LNCaP clone FGC (cell line): ENCODE measurements at regions not wholly inside any gene's neighbourhood (a gene's known extent, or its start where the extent isn't known, plus 50 kb on each side); places are given as distances from the start of the nearest gene placed in this dataset.

Experiments
- DNase-seq: peaks from one replicate; pipeline ENCODE4 v3.0.0-alpha.2; 2011; ENCODE audit warnings: low read depth
- H3K4me3 ChIP-seq: 2 replicates; pipeline ENCODE4 v1.5.1; 2011; ENCODE audit warnings: mild to moderate bottlenecking, low read depth, low read length, control low read depth
- CTCF ChIP-seq: IDR thresholded peaks from 2 replicates; pipeline ENCODE4 v1.5.1; 2012; ENCODE audit warnings: mild to moderate bottlenecking; ENCODE audit not compliant: control insufficient read depth, insufficient read depth; ENCODE audit errors: extremely low read depth

GRCh38 chr1:88145752-88146151, 538.3 kb upstream of the PKN2 start:
- TF ChIP-seq CTCF, result no peak
- H3K4me3 ChIP-seq, result no peak overlapping the region
- no peak for DNase-seq

GRCh38 chr1:88149686-88150085, 534.4 kb upstream of the PKN2 start:
- DNase-seq, result no peak
- no peak overlapping the region for H3K4me3 ChIP-seq
- no peak for TF ChIP-seq CTCF

- no peak for DNase-seq
- TF ChIP-seq CTCF, result no peak
- no peak overlapping the region for H3K4me3 ChIP-seq
Observed at GRCh38 chr1:88150330-88150729, 533.7 kb upstream of the PKN2 start.

GRCh38 chr1:88163187-88163586, 520.9 kb upstream of the PKN2 start:
- no peak for DNase-seq
- H3K4me3 ChIP-seq, result no peak overlapping the region
- TF ChIP-seq CTCF, result no peak

- DNase-seq, result no peak
- no peak overlapping the region for H3K4me3 ChIP-seq
- no peak for TF ChIP-seq CTCF
Observed at GRCh38 chr1:88168126-88168525, 515.9 kb upstream of the PKN2 start.

GRCh38 chr1:88169139-88169538, 514.9 kb upstream of the PKN2 start:
- TF ChIP-seq CTCF, result no peak
- no peak for DNase-seq
- H3K4me3 ChIP-seq, result no peak overlapping the region

- no peak for DNase-seq
- no peak for TF ChIP-seq CTCF
- H3K4me3 ChIP-seq, result no peak overlapping the region
Observed at GRCh38 chr1:88169939-88170338, 514.1 kb upstream of the PKN2 start.
